DND-41 (cell line): ENCODE measurements at regions not wholly inside any gene's neighbourhood (a gene's known extent, or its start where the extent isn't known, plus 50 kb on each side); places are given as distances from the start of the nearest gene placed in this dataset.

ENCODE experiments used
- ATAC-seq: fragments of 200-7000 bp; cut with Tn5 transposase; 3 replicates; pipeline ENCODE4 v1.9.1; 2021; ENCODE audit warnings: low read depth; ENCODE audit not compliant: insufficient read depth
- DNase-seq: peaks from one replicate; pipeline ENCODE4 v3.0.0-alpha.2; 2020
- H2AFZ ChIP-seq: 2 replicates; pipeline ENCODE4 v1.6.0; 2012; ENCODE audit warnings: low read depth, low read length
- H3K27ac ChIP-seq: 2 replicates; pipeline ENCODE4 v1.5.1; 2012; ENCODE audit warnings: low read length, inconsistent platforms
- H3K27me3 ChIP-seq: fragments of 200-600 bp; sonication (generic); 2 replicates; pipeline ENCODE4 v1.6.0; 2012; ENCODE audit warnings: low read length, mild to moderate bottlenecking, inconsistent platforms; ENCODE audit not compliant: insufficient read depth, poor library complexity
- H3K36me3 ChIP-seq: 2 replicates; pipeline ENCODE4 v1.5.1; 2012; ENCODE audit warnings: low read length, inconsistent platforms; ENCODE audit not compliant: insufficient read depth
- H3K4me1 ChIP-seq: 2 replicates; pipeline ENCODE4 v1.5.1; 2012; ENCODE audit warnings: mild to moderate bottlenecking, low read length; ENCODE audit not compliant: insufficient read depth
- H3K4me2 ChIP-seq: 2 replicates; pipeline ENCODE4 v1.6.0; 2012; ENCODE audit warnings: mild to moderate bottlenecking, moderate library complexity, low read length, inconsistent platforms; ENCODE audit not compliant: insufficient read depth
- H3K4me3 ChIP-seq, 2 experiments: fragments of 200-600 bp in 1 of 2; shearing (Covaris generic) in 1 of 2; 2 replicates each; pipeline ENCODE4 v1.5.1; 2012 to 2016; ENCODE audit warnings: inconsistent platforms in 2 of 2, low read length in 2 of 2, mild to moderate bottlenecking in 2 of 2, low read depth in 1 of 2, moderate library complexity in 1 of 2
- H3K79me2 ChIP-seq: 2 replicates; pipeline ENCODE4 v1.6.0; 2012; ENCODE audit warnings: low read length, inconsistent platforms; ENCODE audit not compliant: insufficient read depth
- H3K9ac ChIP-seq: 2 replicates; pipeline ENCODE4 v1.6.0; 2012; ENCODE audit warnings: low read depth, mild to moderate bottlenecking, inconsistent platforms, low read length, moderate library complexity
- H3K9me3 ChIP-seq: 2 replicates; pipeline ENCODE4 v1.5.1; 2012; ENCODE audit warnings: low read length, moderate library complexity, mild to moderate bottlenecking, inconsistent platforms; ENCODE audit not compliant: insufficient read depth, severe bottlenecking
- H4K20me1 ChIP-seq: 2 replicates; pipeline ENCODE4 v1.6.0; 2012; ENCODE audit warnings: low read length; ENCODE audit not compliant: insufficient read depth
- EZH2 ChIP-seq: IDR thresholded peaks from 3 replicates; pipeline ENCODE4 v1.6.1; 2012; ENCODE audit warnings: borderline replicate concordance, low read depth, mild to moderate bottlenecking, moderate library complexity, low read length, inconsistent platforms; ENCODE audit not compliant: severe bottlenecking
- TF ChIP-seq, protein P1 (sequence below): IDR thresholded peaks from 2 replicates; pipeline ENCODE4 v1.5.1; 2012; ENCODE audit warnings: borderline replicate concordance, low read length, moderate library complexity, mild to moderate bottlenecking; ENCODE audit not compliant: poor library complexity, severe bottlenecking; ENCODE audit errors: extremely low read depth

DNA sequence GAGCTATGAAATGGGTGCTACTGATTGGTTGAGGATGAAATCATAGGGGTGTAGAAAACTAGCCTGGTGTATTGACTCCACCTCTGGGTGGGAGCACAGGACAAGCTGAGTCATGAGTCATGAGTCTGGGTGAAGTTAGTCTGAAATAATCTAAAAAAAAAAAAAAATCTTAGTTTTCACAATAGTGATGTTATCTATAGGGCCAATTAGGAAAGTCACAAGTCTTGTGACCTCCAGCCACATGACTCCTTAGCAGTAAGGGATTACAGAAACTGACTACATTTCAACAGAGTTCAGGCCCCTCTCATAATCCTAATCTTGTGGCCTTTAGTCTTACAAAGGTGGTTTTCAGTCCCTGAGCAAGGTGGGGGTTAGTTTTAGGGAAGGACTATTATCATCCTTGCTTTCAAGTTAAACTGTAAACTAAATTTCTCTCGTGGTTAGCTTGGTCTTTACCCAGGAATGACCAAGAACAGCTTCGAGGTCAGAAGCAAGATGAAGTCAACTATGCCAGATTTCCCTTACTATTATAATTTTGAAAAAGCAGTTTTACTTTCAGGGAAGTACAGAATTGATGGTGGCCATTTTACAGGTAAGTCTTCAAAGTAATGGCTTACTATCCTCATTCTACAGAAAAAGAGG is 338.0 kb upstream of the GYPC start:
- no peak overlapping the region for H3K9ac ChIP-seq
- no peak overlapping the region for H3K27ac ChIP-seq
- DNase-seq, result no peak
- no peaks in the 10 kb centered on the region for H3K9me3 ChIP-seq
- H3K36me3 ChIP-seq, result no peaks in the 10 kb centered on the region
- no peaks in the 10 kb centered on the region for H4K20me1 ChIP-seq
- H2AFZ ChIP-seq, result no peak overlapping the region
- TF ChIP-seq, protein P1, sequence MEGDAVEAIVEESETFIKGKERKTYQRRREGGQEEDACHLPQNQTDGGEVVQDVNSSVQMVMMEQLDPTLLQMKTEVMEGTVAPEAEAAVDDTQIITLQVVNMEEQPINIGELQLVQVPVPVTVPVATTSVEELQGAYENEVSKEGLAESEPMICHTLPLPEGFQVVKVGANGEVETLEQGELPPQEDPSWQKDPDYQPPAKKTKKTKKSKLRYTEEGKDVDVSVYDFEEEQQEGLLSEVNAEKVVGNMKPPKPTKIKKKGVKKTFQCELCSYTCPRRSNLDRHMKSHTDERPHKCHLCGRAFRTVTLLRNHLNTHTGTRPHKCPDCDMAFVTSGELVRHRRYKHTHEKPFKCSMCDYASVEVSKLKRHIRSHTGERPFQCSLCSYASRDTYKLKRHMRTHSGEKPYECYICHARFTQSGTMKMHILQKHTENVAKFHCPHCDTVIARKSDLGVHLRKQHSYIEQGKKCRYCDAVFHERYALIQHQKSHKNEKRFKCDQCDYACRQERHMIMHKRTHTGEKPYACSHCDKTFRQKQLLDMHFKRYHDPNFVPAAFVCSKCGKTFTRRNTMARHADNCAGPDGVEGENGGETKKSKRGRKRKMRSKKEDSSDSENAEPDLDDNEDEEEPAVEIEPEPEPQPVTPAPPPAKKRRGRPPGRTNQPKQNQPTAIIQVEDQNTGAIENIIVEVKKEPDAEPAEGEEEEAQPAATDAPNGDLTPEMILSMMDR, result no peak
- TF ChIP-seq EZH2, result no peak
- H3K79me2 ChIP-seq, result no peaks in the 10 kb centered on the region
- ATAC-seq, result no peak
- H3K27me3 ChIP-seq, result no peaks in the 10 kb centered on the region
- no peak overlapping the region for H3K4me3 ChIP-seq
- H3K4me2 ChIP-seq, result no peak overlapping the region
- no peaks in the 10 kb centered on the region for H3K4me1 ChIP-seq

DNA sequence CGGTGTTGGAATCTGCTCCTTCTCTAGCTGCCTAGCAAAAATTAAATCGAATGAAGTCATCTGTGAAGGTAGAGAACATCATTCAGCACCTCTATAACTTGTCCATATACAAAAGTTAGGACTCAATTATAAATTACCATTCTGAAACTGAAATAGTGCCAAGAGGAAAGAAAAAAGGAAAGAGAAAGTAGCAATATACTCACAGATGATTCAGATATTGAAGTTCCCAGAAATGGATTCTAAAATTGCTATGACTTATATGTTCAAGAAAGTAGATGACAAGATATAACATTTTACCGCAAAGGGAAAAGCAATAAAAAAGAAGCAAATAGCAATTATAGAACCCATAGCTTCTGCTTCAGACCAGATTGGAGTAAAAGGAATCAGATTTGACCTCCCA is 333.6 kb upstream of the GYPC start:
- TF ChIP-seq, protein P1, result no peak
- TF ChIP-seq EZH2, result no peak
- no peaks in the 10 kb centered on the region for H3K4me1 ChIP-seq
- no peak for DNase-seq

DNA sequence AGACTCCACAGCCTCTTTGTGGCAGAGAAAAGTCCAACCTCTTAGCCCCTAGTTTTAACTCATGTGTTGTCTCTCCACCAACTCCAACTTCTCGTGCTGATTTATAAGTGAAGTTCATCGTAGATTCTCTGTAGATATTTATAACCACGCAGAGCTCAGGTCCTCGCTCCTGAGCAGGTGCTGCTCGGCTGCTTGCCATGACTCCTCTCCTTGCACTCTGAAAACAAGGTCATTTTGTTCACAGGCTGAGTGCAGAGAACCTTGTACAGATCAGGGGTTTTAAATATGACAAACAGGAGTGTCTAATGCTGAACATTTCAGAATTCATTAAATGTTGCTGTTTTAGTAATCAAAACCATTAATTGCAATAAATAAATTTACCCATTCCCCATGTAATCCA is 330.8 kb upstream of the GYPC start:
- DNase-seq, result no peak
- Histone ChIP-seq H3K9me3 (no peaks in the 10 kb centered on the region), H3K27me3 (no peaks in the 10 kb centered on the region), H4K20me1 (no peaks in the 10 kb centered on the region), H3K27ac (no peak overlapping the region), H3K4me3 (no peak overlapping the region), H3K4me2 (no peak overlapping the region), H3K9ac (no peak overlapping the region), H3K4me1 (no peaks in the 10 kb centered on the region), H3K79me2 (no peaks in the 10 kb centered on the region), H2AFZ (no peak overlapping the region), H3K36me3 (no peaks in the 10 kb centered on the region)
- ATAC-seq, result no peak
- TF ChIP-seq, protein P1, result no peak
- no peak for TF ChIP-seq EZH2

More for the DNA sequence above, 333.6 kb upstream of the GYPC start:
- no peaks in the 10 kb centered on the region for H3K36me3 ChIP-seq
- no peak overlapping the region for H3K4me3 ChIP-seq
- H3K4me2 ChIP-seq, result no peak overlapping the region
- H3K9ac ChIP-seq, result no peak overlapping the region
- H3K27me3 ChIP-seq, result no peaks in the 10 kb centered on the region
- H3K27ac ChIP-seq, result no peak overlapping the region
- no peaks in the 10 kb centered on the region for H3K9me3 ChIP-seq
- H3K79me2 ChIP-seq, result no peaks in the 10 kb centered on the region
- no peaks in the 10 kb centered on the region for H4K20me1 ChIP-seq
- no peak overlapping the region for H2AFZ ChIP-seq
- no peak for ATAC-seq

DNA sequence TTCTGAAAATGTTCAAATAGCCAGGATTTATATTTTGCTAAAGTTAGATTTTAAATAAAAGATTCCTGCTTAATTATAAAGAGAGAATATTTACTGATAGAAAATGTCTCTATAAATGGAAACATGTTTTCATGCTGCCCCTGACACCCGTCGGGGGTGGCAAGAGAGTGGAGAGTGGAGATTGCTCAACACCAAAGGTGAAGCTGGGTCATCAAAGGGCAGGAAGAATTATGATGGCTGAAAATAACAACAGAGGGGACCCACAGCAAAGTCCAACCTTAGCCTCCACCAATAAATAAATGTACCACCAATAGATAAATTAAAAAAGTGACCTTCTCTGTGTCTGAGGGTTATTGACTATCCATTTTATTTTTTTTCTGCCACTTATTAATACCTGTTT is 326.8 kb upstream of the GYPC start:
- TF ChIP-seq EZH2, result no peak
- TF ChIP-seq, protein P1, result no peak
- H4K20me1 ChIP-seq, result no peaks in the 10 kb centered on the region

More for the DNA sequence above, 326.8 kb upstream of the GYPC start:
- ATAC-seq, result no peak
- Histone ChIP-seq H3K27ac (no peak overlapping the region), H3K27me3 (no peaks in the 10 kb centered on the region), H2AFZ (no peak overlapping the region), H3K79me2 (no peaks in the 10 kb centered on the region), H3K9me3 (peaks cover 12% of the 10 kb centered on the region), H3K4me2 (no peak overlapping the region), H3K4me3 (no peak overlapping the region), H3K9ac (no peak overlapping the region), H3K4me1 (no peaks in the 10 kb centered on the region), H3K36me3 (no peaks in the 10 kb centered on the region)
- no peak for DNase-seq
